Sigmoid colon (tissue), 6 donors: ENCODE measurements at regions not wholly inside any gene's neighbourhood (a gene's known extent, or its start where the extent isn't known, plus 50 kb on each side); places are given as distances from the start of the nearest gene placed in this dataset.
"Not testable (repeated sequence)": the region's sequence is repeated elsewhere in the genome, so short reads cannot be mapped to it uniquely, and the experiment has no call there.

Source experiments
- DNase-seq: peaks from one replicate; pipeline ENCODE4 v3.0.0-alpha.2; 2019
- H3K27ac ChIP-seq, 4 donors: fragments of 200-600 bp; sonication (generic); one replicate each; pipeline ENCODE4 v1.5.1; 2016 to 2019; ENCODE audit warnings: mild to moderate bottlenecking in 1 of 4
- H3K27me3 ChIP-seq, 3 donors: fragments of 200-600 bp; sonication (generic); one replicate each; pipeline ENCODE4 v1.5.1; 2019; ENCODE audit warnings: mild to moderate bottlenecking in 1 of 3
- H3K36me3 ChIP-seq, 4 donors: fragments of 200-600 bp; sonication (generic); one replicate each; pipeline ENCODE4 v1.5.1; 2016 to 2019
- H3K4me1 ChIP-seq, 4 donors: fragments of 200-600 bp; sonication (generic); one replicate each; pipeline ENCODE4 v1.5.1; 2017 to 2019
- H3K4me3 ChIP-seq, 4 donors: fragments of 200-600 bp; sonication (generic); one replicate each; pipeline ENCODE4 v1.5.1; 2017 to 2019; ENCODE audit warnings: mild to moderate bottlenecking in 2 of 4, moderate library complexity in 1 of 4
- H3K9me3 ChIP-seq, 4 donors: fragments of 200-600 bp in 3 of 4; sonication (generic) in 3 of 4; one replicate each; pipeline versions ENCODE4 v1.5.1 to v1.6.1; 2013 to 2019
- CTCF ChIP-seq, 4 experiments: fragments of 450-650 bp in 3 of 4; fragments of 200-600 bp in 1 of 4; IDR thresholded peaks; one replicate each; pipeline ENCODE4 v1.5.1; 2016 to 2019; ENCODE audit warnings: antibody characterized with exemption in 4 of 4, mild to moderate bottlenecking in 3 of 4, moderate library complexity in 2 of 4
- EP300 ChIP-seq, 4 donors: sonication (generic); formaldehyde crosslinking; IDR thresholded peaks; one replicate each; pipeline ENCODE4 v1.6.1; 2017; ENCODE audit warnings: antibody characterized with exemption in 4 of 4
- POLR2A ChIP-seq, 2 donors: fragments of 450-650 bp; IDR thresholded peaks; one replicate each; pipeline ENCODE4 v1.6.1; 2016; ENCODE audit warnings: antibody characterized with exemption in 2 of 2, mild to moderate bottlenecking in 2 of 2, moderate library complexity in 2 of 2
- POLR2AphosphoS5 ChIP-seq, 4 donors: sonication (generic); formaldehyde crosslinking; IDR thresholded peaks; one replicate each; pipeline ENCODE4 v1.6.1; 2017; ENCODE audit warnings: antibody characterized with exemption in 4 of 4
- WGBS, 2 donors: extraction: QIAGEN DNeasy Blood & Tissue Kit; methylation state at CpG; one replicate each; pipeline ENCODE4 v1.1.7; 2013; 5-methylcytosine and 5-hydroxymethylcytosine counted together
- intact Hi-C: fragments of 100-400 bp; cut with DNase I; formaldehyde crosslinking; loops from one replicate; pipeline ENCODE4 v1.15.1; 2023
- donor health status: healthy with polysubstance abuse.
- donor health status: healthy.

GRCh38 chr14:100430571-100430970 lies 107.4 kb downstream of the SLC25A47 start:
- intact Hi-C loops: no loop called here
- peaks cover 0 to 2% (median 0%) of the 10 kb centered on the region in 4 donors for H3K4me1 ChIP-seq
- no peak for TF ChIP-seq POLR2AphosphoS5 (IDR thresholded peaks at IDR 0.05)
- TF ChIP-seq EP300 (IDR thresholded peaks at IDR 0.05): no peak
- no peak overlapping the region for H3K27ac ChIP-seq
- no peaks in the 10 kb centered on the region for H3K36me3 ChIP-seq
- H3K9me3 ChIP-seq: no peaks in the 10 kb centered on the region
- 95 to 96% methylated on average over 11 of the region's 11 CpGs for WGBS, 2 donors
- no peaks in the 10 kb centered on the region for H3K27me3 ChIP-seq
- peak; percentile 25 for DNase-seq
- H3K4me3 ChIP-seq: no peak overlapping the region

GRCh38 chr14:100431461-100431860 lies 108.3 kb downstream of the SLC25A47 start:
- H3K27me3 ChIP-seq, H3K4me3 ChIP-seq, DNase-seq, H3K4me1 ChIP-seq, H3K9me3 ChIP-seq, H3K36me3 ChIP-seq, H3K27ac ChIP-seq, intact Hi-C loops: not testable (repeated sequence)
- WGBS, 2 donors: 96 to 98% methylated on average over 4 of the region's 4 CpGs

- Histone ChIP-seq H3K36me3 (no peaks in the 10 kb centered on the region), H3K4me1 (no peaks in the 10 kb centered on the region), H3K27ac (no peak overlapping the region), H3K4me3 (no peak overlapping the region), H3K27me3 (no peaks in the 10 kb centered on the region), H3K9me3 (no peaks in the 10 kb centered on the region)
- WGBS, 2 donors: 68 to 88% methylated on average over 5 of the region's 5 CpGs
- no peak for TF ChIP-seq POLR2A (IDR thresholded peaks at IDR 0.05)
- no peak for TF ChIP-seq CTCF (IDR thresholded peaks at IDR 0.05)
- TF ChIP-seq POLR2AphosphoS5 (IDR thresholded peaks at IDR 0.05): no peak
- no peak for TF ChIP-seq EP300 (IDR thresholded peaks at IDR 0.05)
- intact Hi-C loops: no loop called here
- DNase-seq: no peak
Observed at GRCh38 chr14:100432652-100433427, 109.7 kb downstream of the SLC25A47 start.

GRCh38 chr14:100433428-100433814 lies 110.3 kb downstream of the SLC25A47 start:
- Histone ChIP-seq H3K4me3 (no peak overlapping the region), H3K27me3 (no peaks in the 10 kb centered on the region), H3K9me3 (no peaks in the 10 kb centered on the region), H3K36me3 (no peaks in the 10 kb centered on the region), H3K4me1 (no peaks in the 10 kb centered on the region), H3K27ac (no peak overlapping the region)
- no peak for TF ChIP-seq POLR2A (IDR thresholded peaks at IDR 0.05)
- WGBS, 2 donors: 72 to 92% methylated on average over 4 of the region's 4 CpGs
- no peak for DNase-seq
- intact Hi-C loops: no loop called here

- no peak for TF ChIP-seq POLR2A (IDR thresholded peaks at IDR 0.05)
- TF ChIP-seq CTCF (IDR thresholded peaks at IDR 0.05): no peak
- no peak for TF ChIP-seq EP300 (IDR thresholded peaks at IDR 0.05)
- no peak for TF ChIP-seq POLR2AphosphoS5 (IDR thresholded peaks at IDR 0.05)
- no peaks in the 10 kb centered on the region for H3K27me3 ChIP-seq
- H3K4me3 ChIP-seq: no peak overlapping the region
- intact Hi-C loops: no loop called here
- no peak overlapping the region for H3K27ac ChIP-seq
- no peaks in the 10 kb centered on the region for H3K9me3 ChIP-seq
- no peaks in the 10 kb centered on the region for H3K36me3 ChIP-seq
- H3K4me1 ChIP-seq: peaks cover 0 to 4% (median 2%) of the 10 kb centered on the region in 4 donors
- DNase-seq: no peak
- 85 to 89% methylated on average over 3 of the region's 3 CpGs for WGBS, 2 donors
Observed at GRCh38 chr14:100434033-100434601, 111.0 kb downstream of the SLC25A47 start.

GRCh38 chr14:100434911-100435438 lies 111.8 kb downstream of the SLC25A47 start:
- peak; percentile 19 for DNase-seq
- Histone ChIP-seq H3K4me1 (peaks cover 0 to 13% (median 9%) of the 10 kb centered on the region in 4 donors), H3K27me3 (no peaks in the 10 kb centered on the region), H3K36me3 (no peaks in the 10 kb centered on the region), H3K27ac (no peak overlapping the region), H3K9me3 (no peaks in the 10 kb centered on the region), H3K4me3 (no peak overlapping the region)
- WGBS, 2 donors: 91 to 95% methylated on average over 6 of the region's 6 CpGs
- TF ChIP-seq POLR2A (IDR thresholded peaks at IDR 0.05): no peak
- no peak for TF ChIP-seq CTCF (IDR thresholded peaks at IDR 0.05)
- intact Hi-C loops: no loop called here
